ENCODE measurements at regions not wholly inside any gene's neighbourhood (a gene's known extent, or its start where the extent isn't known, plus 50 kb on each side); places are given as distances from the start of the nearest gene placed in this dataset.

DNA sequence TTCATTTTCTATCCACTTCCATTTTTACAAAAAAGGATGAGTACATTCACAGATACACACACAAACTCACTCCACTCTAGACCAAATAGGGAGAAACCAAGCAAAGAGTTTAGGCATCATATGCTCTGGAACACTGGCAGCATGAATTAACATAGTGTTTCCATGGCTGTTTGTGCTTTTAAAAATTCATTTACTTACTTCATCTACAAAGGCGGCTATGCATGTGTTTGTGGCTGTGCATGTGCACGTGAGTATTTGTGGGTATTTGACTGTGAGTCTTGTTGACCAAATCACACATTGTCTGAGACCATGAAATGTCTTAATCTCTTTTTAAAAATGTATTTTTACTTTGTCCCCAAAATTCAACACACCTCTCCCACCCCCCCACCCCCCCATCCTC lies 203.0 kb upstream of the SESN3 start:
- H3K9me3 ChIP-seq: no peaks in the 10 kb centered on the region
- H3K27me3 ChIP-seq: no peaks in the 10 kb centered on the region
- no peak overlapping the region for H3K27ac ChIP-seq
- TF ChIP-seq POLR2A (IDR thresholded peaks at IDR 0.05) (no peak), CTCF (IDR thresholded peaks at IDR 0.05) (no peak)
- DNase-seq: no peak
- no peak overlapping the region for H3K4me3 ChIP-seq
- H3K4me1 ChIP-seq: no peaks in the 10 kb centered on the region
- WGBS (ENCODE audit: insufficient coverage, low coverage, low lambda C conversion rate, missing lambda C conversion rate): 71% methylated on average over 2 of the region's 2 CpGs
- intact Hi-C loops (cut with DNase I): no loop called here
- H3K36me3 ChIP-seq: no peaks in the 10 kb centered on the region
- ATAC-seq: no peak

DNA sequence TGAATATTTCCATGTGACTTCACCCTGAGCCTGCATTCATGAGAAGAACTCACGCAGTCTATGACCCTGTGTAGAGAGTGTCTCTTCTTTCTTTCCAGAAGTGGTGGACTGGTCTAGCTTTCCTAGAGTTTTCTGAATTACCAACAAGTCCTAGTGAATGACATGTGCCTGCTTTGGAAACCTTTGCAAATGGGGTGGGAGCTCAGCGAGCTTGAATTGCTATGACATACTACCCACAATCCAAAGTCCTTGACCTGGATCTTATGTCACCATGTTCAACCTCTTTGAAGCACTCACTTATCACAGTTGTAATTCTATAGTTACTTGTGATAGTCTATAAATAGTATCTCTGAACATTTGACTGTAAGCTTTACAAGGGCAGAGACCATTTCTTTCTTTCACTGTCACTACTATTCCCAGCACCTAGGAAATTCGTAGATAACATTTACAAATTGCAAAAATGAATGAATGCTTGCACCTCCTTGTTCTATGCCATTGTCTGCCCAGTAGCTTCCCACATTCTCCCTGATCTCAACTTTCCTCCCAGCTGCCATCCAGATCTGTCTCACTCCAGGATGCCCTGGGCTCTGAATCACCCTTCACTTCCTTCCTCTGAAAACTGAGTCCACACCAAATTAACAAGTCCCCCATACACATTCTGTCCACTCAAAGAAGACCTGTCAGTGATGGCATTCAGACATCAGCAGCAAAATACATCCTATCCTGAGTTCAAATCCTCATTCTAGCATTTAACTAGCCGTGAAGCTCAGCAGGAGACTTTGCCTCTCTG lies 201.9 kb upstream of the SESN3 start:
- H3K27me3 ChIP-seq: no peaks in the 10 kb centered on the region
- TF ChIP-seq CTCF (IDR thresholded peaks at IDR 0.05) (no peak), POLR2A (IDR thresholded peaks at IDR 0.05) (no peak)
- no peaks in the 10 kb centered on the region for H3K4me1 ChIP-seq
- H3K27ac ChIP-seq: no peak overlapping the region
- no peak for DNase-seq
- 83% methylated on average over 4 of the region's 4 CpGs for WGBS (ENCODE audit: insufficient coverage, low coverage, low lambda C conversion rate, missing lambda C conversion rate)
- no peak for ATAC-seq
- no peaks in the 10 kb centered on the region for H3K9me3 ChIP-seq
- no peak overlapping the region for H3K4me3 ChIP-seq
- no peaks in the 10 kb centered on the region for H3K36me3 ChIP-seq
- intact Hi-C loops (cut with DNase I): no loop called here

GRCh38 chr11:95429376-95429907 lies 198.4 kb upstream of the SESN3 start:
- Histone ChIP-seq H3K9me3 (no peaks in the 10 kb centered on the region), H3K4me1 (no peaks in the 10 kb centered on the region), H3K27ac (no peak overlapping the region), H3K27me3 (no peaks in the 10 kb centered on the region), H3K36me3 (no peaks in the 10 kb centered on the region), H3K4me3 (no peak overlapping the region)
- DNase-seq (no peak), ATAC-seq (no peak)
- 59% methylated on average over 1 of the region's 1 CpG for WGBS (ENCODE audit: insufficient coverage, low coverage, low lambda C conversion rate, missing lambda C conversion rate)
- TF ChIP-seq POLR2A (IDR thresholded peaks at IDR 0.05): no peak
- no peak for TF ChIP-seq CTCF (IDR thresholded peaks at IDR 0.05)
- intact Hi-C loops (cut with DNase I): no loop called here

GRCh38 chr11:95426823-95427462 lies 195.9 kb upstream of the SESN3 start:
- no peaks in the 10 kb centered on the region for H3K4me1 ChIP-seq
- WGBS (ENCODE audit: insufficient coverage, low coverage, low lambda C conversion rate, missing lambda C conversion rate): 80% methylated on average over 5 of the region's 5 CpGs
- no peaks in the 10 kb centered on the region for H3K36me3 ChIP-seq
- no peak for ATAC-seq
- no peak overlapping the region for H3K27ac ChIP-seq
- no peaks in the 10 kb centered on the region for H3K9me3 ChIP-seq
- no peak for DNase-seq
- TF ChIP-seq POLR2A (IDR thresholded peaks at IDR 0.05): no peak
- H3K27me3 ChIP-seq: no peaks in the 10 kb centered on the region
- no peak overlapping the region for H3K4me3 ChIP-seq
- intact Hi-C loops (cut with DNase I): no loop called here

DNA sequence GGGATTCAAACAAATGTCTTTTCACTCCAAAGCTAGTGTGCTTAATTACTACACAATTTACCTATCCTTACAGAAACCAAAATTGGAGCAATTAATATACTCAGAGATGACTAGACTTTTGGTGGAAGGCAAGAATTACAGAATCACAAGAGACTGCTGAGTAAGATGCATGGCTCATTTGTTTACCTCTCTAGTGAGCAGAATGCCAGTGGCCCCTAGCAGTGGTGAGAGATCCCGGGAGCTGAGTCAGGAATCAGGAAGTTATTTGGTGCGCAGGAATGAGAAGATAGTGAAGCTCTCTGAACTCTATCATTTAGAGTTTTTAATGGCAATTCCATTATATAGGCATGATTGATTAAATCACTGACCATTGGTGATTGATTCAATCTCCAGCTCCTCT lies 188.9 kb upstream of the SESN3 start:
- H3K27ac ChIP-seq: no peak overlapping the region
- WGBS (ENCODE audit: insufficient coverage, low coverage, low lambda C conversion rate, missing lambda C conversion rate): 69% methylated on average over 2 of the region's 2 CpGs
- TF ChIP-seq POLR2A (IDR thresholded peaks at IDR 0.05) (no peak), CTCF (IDR thresholded peaks at IDR 0.05) (no peak)
- DNase-seq (no peak), ATAC-seq (peak in 1 of 4 donors; percentile 36)
- no peaks in the 10 kb centered on the region for H3K4me1 ChIP-seq
- no peaks in the 10 kb centered on the region for H3K27me3 ChIP-seq
- H3K36me3 ChIP-seq: no peaks in the 10 kb centered on the region
- H3K9me3 ChIP-seq: no peaks in the 10 kb centered on the region
- no peak overlapping the region for H3K4me3 ChIP-seq
- intact Hi-C loops (cut with DNase I): no loop called here

Data from right lobe of liver (tissue), 6 donors.